ENCODE measurements at regions not wholly inside any gene's neighbourhood (a gene's known extent, or its start where the extent isn't known, plus 50 kb on each side); places are given as distances from the start of the nearest gene placed in this dataset.
A peak's percentile ranks its signal among the peaks of the same experiment; 100 is the strongest.

GRCh38 chr12:58202933-58203718 is 261.8 kb downstream of the ATP23 start:
- DNase-seq = no peak

- no peak for DNase-seq
Measured at GRCh38 chr12:58204071-58204470, 262.7 kb downstream of the ATP23 start.

GRCh38 chr12:58206876-58207275 is 265.5 kb downstream of the ATP23 start:
- DNase-seq = no peak

GRCh38 chr12:58211211-58211610 is 269.8 kb downstream of the ATP23 start:
- DNase-seq = no peak

- peak; percentile 86 for DNase-seq
Measured at GRCh38 chr12:58217130-58217529, 275.8 kb downstream of the ATP23 start.

GRCh38 chr12:58224536-58225105 is 283.3 kb downstream of the ATP23 start:
- no peak for DNase-seq

GRCh38 chr12:58225203-58225877 is 284.0 kb downstream of the ATP23 start:
- DNase-seq = no peak

GRCh38 chr12:58233886-58234285 is 292.5 kb downstream of the ATP23 start:
- no peak for DNase-seq

GRCh38 chr12:58238411-58238810 is 297.0 kb downstream of the ATP23 start:
- DNase-seq = no peak

GRCh38 chr12:58241099-58241498 is 299.7 kb downstream of the ATP23 start:
- DNase-seq = no peak

GRCh38 chr12:58242796-58243630 is 301.6 kb downstream of the ATP23 start:
- peak; percentile 80 for DNase-seq

GRCh38 chr12:58247633-58248032 is 306.3 kb downstream of the ATP23 start:
- no peak for DNase-seq

GRCh38 chr12:58248599-58248998 is 307.2 kb downstream of the ATP23 start:
- DNase-seq = no peak

GRCh38 chr12:58249610-58250009 is 308.2 kb downstream of the ATP23 start:
- no peak for DNase-seq

- no peak for DNase-seq
Measured at GRCh38 chr12:58250077-58250476, 308.7 kb downstream of the ATP23 start.

- DNase-seq = no peak
Measured at GRCh38 chr12:58252914-58253313, 311.5 kb downstream of the ATP23 start.

GRCh38 chr12:58253663-58254062 is 312.3 kb downstream of the ATP23 start:
- DNase-seq = no peak

- peak; percentile 19 for DNase-seq
Measured at GRCh38 chr12:58254463-58255100, 313.2 kb downstream of the ATP23 start.

GRCh38 chr12:58262796-58263195 is 321.4 kb downstream of the ATP23 start:
- DNase-seq = no peak

- DNase-seq = no peak
Measured at GRCh38 chr12:58263816-58264215, 322.4 kb downstream of the ATP23 start.

GRCh38 chr12:58268069-58268468 is 326.7 kb downstream of the ATP23 start:
- no peak for DNase-seq

- no peak for DNase-seq
Measured at GRCh38 chr12:58269476-58269875, 328.1 kb downstream of the ATP23 start.
